Thyroid gland (tissue), 4 donors: ENCODE measurements at regions not wholly inside any gene's neighbourhood (a gene's known extent, or its start where the extent isn't known, plus 50 kb on each side); places are given as distances from the start of the nearest gene placed in this dataset.

Source experiments
- DNase-seq, 2 donors: peaks; one replicate each; pipeline ENCODE4 v3.0.0-alpha.2; 2019
- H3K27ac ChIP-seq, 3 donors: fragments of 200-600 bp; sonication (generic); 1 replicate in 2 of 3; 2 replicates in 1 of 3; pipeline ENCODE4 v1.5.1; 2016 to 2019; ENCODE audit warnings: mild to moderate bottlenecking in 1 of 3, moderate library complexity in 1 of 3
- H3K27me3 ChIP-seq: fragments of 200-600 bp; sonication (generic); one replicate; pipeline ENCODE4 v1.5.1; 2019
- H3K36me3 ChIP-seq, 2 donors: fragments of 200-600 bp; sonication (generic); one replicate each; pipeline ENCODE4 v1.5.1; 2016 to 2019
- H3K4me1 ChIP-seq, 2 donors: fragments of 200-600 bp; sonication (generic); one replicate each; pipeline ENCODE4 v1.5.1; 2017 to 2019
- H3K4me3 ChIP-seq, 3 donors: fragments of 200-600 bp; sonication (generic); replicated peaks in 1 of 3; 1 replicate in 2 of 3; 2 replicates in 1 of 3; pipeline ENCODE4 v1.5.1; 2016; ENCODE audit warnings: mild to moderate bottlenecking in 1 of 3
- H3K9me3 ChIP-seq: fragments of 200-600 bp; sonication (generic); one replicate; pipeline ENCODE4 v1.5.1; 2017
- POLR2A ChIP-seq, 2 donors: fragments of 450-650 bp; IDR thresholded peaks; one replicate each; pipeline ENCODE4 v1.6.1; 2017; ENCODE audit warnings: antibody characterized with exemption in 2 of 2, mild to moderate bottlenecking in 2 of 2, moderate library complexity in 1 of 2
- WGBS, 2 donors: methylation state at CpG; one replicate each; pipeline ENCODE4 v1.1.5; 2017; 5-methylcytosine and 5-hydroxymethylcytosine counted together
- intact Hi-C: fragments of 100-400 bp; cut with DNase I; formaldehyde crosslinking; loops from one replicate; pipeline ENCODE4 v1.15.1; 2023
- TF ChIP-seq, protein P1 (sequence below), 6 experiments: fragments of 200-600 bp in 3 of 6; fragments of 450-650 bp in 3 of 6; sonication (generic) in 3 of 6; IDR thresholded peaks; one replicate each; pipeline ENCODE4 v1.5.1; 2016 to 2019; ENCODE audit warnings: antibody characterized with exemption in 6 of 6, mild to moderate bottlenecking in 2 of 6, inconsistent platforms in 1 of 6, moderate library complexity in 1 of 6

DNA sequence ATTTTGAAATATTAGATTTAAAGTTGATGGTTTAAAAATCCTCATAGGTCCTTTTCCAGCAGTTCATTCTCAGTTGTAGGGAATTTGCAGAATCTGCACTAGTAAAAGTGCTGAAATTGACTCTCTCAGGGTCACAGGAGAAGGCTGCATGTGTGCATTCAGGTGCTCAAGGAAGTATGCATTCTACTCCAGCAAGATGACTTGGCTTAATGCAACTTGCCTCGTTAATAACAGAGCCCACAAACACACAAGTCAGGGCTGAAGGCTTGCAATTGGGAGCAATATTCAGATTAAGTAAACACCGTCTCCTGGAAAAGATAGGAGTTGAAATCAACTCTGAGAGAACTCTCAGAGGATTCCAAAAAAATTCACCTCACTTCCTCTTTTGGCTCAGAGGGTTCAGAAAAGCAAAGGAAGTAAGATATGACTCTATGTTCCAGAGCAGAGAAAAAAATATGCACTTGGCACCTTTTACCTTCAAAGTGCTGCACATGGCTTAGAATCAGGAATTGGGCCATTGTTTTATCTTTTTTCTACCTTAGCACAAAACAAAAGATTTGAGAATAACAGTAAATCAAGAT, 406.3 kb upstream of the DCN start:
- no peak for TF ChIP-seq POLR2A (IDR thresholded peaks at IDR 0.05)
- TF ChIP-seq, protein P1, sequence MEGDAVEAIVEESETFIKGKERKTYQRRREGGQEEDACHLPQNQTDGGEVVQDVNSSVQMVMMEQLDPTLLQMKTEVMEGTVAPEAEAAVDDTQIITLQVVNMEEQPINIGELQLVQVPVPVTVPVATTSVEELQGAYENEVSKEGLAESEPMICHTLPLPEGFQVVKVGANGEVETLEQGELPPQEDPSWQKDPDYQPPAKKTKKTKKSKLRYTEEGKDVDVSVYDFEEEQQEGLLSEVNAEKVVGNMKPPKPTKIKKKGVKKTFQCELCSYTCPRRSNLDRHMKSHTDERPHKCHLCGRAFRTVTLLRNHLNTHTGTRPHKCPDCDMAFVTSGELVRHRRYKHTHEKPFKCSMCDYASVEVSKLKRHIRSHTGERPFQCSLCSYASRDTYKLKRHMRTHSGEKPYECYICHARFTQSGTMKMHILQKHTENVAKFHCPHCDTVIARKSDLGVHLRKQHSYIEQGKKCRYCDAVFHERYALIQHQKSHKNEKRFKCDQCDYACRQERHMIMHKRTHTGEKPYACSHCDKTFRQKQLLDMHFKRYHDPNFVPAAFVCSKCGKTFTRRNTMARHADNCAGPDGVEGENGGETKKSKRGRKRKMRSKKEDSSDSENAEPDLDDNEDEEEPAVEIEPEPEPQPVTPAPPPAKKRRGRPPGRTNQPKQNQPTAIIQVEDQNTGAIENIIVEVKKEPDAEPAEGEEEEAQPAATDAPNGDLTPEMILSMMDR (IDR thresholded peaks at IDR 0.05) = no peak
- Histone ChIP-seq H3K36me3 (no peaks in the 10 kb centered on the region), H3K4me3 (no peak overlapping the region), H3K4me1 (no peaks in the 10 kb centered on the region), H3K27ac (no peak overlapping the region), H3K27me3 (no peaks in the 10 kb centered on the region), H3K9me3 (no peaks in the 10 kb centered on the region)
- no peak for DNase-seq
- WGBS, 2 donors = 46 to 50% methylated on average over 2 of the region's 2 CpGs
- intact Hi-C loops = no loop called here

DNA sequence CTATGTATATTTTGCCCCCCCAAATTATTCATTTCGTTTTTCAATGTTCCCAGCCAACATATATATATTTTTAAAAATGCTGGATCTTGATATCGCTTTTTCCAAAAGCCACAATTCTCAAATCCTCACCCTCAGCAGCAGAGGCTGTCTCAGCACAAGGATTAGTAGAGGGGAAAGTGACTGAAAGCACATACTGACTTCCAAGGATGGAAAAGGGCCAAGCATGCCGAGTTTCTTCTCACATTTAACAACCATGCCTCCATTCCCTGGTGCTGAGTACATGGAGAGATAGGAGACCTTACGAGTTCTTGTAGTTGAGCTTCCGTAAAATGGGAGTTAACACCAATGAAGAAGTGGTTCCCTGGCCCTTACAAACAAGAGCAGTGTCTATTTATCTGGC, 403.4 kb upstream of the DCN start:
- H3K4me3 ChIP-seq = no peak overlapping the region
- H3K9me3 ChIP-seq = no peaks in the 10 kb centered on the region
- no peaks in the 10 kb centered on the region for H3K4me1 ChIP-seq
- H3K36me3 ChIP-seq = no peaks in the 10 kb centered on the region
- intact Hi-C loops = no loop called here
- no peak overlapping the region for H3K27ac ChIP-seq
- 88 to 90% methylated on average over 5 of the region's 5 CpGs for WGBS, 2 donors
- H3K27me3 ChIP-seq = no peaks in the 10 kb centered on the region
- TF ChIP-seq, protein P1 (IDR thresholded peaks at IDR 0.05) = no peak
- TF ChIP-seq POLR2A (IDR thresholded peaks at IDR 0.05) = no peak
- no peak for DNase-seq

DNA sequence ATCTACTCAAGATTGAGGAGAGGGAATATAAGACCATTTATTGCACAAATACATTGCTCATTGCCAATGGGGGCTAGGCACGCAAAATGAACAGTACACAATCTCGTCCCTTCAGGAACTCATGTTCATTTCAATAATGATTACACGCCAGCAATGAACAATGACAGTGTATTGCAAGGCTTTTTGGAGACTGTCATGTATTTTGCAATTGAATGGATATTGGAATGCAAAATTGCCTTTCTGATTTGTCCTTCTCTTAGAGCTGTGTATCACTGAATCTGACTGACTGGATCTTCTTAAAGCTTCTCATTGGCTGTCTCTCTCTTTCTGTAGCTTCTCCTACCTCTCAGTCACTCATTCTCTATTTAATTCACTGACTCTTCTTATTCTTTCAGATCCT, 400.2 kb upstream of the DCN start:
- Histone ChIP-seq H3K9me3 (no peaks in the 10 kb centered on the region), H3K36me3 (no peaks in the 10 kb centered on the region), H3K27me3 (no peaks in the 10 kb centered on the region), H3K4me3 (no peak overlapping the region), H3K4me1 (peaks cover 4% of the 10 kb centered on the region in 2 donors), H3K27ac (no peak overlapping the region)
- no peak for DNase-seq
- intact Hi-C loops = no loop called here
- 95 to 98% methylated on average over 3 of the region's 3 CpGs for WGBS, 2 donors
- TF ChIP-seq, protein P1 (IDR thresholded peaks at IDR 0.05) = no peak
- no peak for TF ChIP-seq POLR2A (IDR thresholded peaks at IDR 0.05)

DNA sequence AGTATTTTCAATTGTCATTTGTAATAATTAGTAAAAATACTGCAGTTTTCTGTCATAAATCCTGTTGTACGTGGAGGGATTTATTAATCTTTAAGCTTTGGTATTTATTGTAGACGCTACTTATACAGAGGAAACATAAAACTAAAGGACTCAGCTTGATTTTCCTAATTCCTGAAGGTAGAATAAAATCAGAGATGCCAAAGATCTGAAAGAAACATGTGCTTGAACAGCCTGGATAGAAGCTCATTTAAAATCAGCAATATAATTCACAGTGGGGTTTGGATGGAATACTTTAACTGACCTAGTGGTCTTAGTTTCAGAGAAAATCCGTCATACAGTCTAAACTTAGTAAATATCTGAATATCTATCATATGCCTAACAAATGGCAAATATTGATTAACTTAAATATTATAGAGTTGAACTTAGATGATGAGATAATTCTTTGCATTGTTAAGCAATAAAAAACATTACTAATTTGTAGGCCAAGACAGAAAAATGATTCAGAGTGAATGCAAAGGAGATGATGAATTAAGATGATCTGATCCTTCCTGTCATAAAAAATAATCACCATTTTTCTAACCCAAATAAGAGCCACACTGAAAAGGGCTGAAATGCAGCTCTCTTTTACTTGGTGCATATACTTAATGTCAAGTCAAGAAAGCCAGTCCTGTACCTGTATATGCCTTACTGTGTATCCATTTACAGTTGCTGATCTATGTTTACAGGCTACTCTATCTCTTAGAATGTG, 397.1 kb upstream of the DCN start:
- Histone ChIP-seq H3K27me3 (no peaks in the 10 kb centered on the region), H3K36me3 (no peaks in the 10 kb centered on the region), H3K4me3 (no peak overlapping the region), H3K9me3 (no peaks in the 10 kb centered on the region), H3K27ac (no peak overlapping the region), H3K4me1 (peaks cover 4% of the 10 kb centered on the region in 2 donors)
- DNase-seq = no peak
- intact Hi-C loops = no loop called here
- TF ChIP-seq POLR2A (IDR thresholded peaks at IDR 0.05) = no peak
- TF ChIP-seq, protein P1 (IDR thresholded peaks at IDR 0.05) = no peak
- 65 to 84% methylated on average over 3 of the region's 3 CpGs for WGBS, 2 donors
